ENCODE measurements at regions not wholly inside any gene's neighbourhood (a gene's known extent, or its start where the extent isn't known, plus 50 kb on each side); places are given as distances from the start of the nearest gene placed in this dataset.
"Not testable (repeated sequence)": the region's sequence is repeated elsewhere in the genome, so short reads cannot be mapped to it uniquely, and the experiment has no call there.

DNA sequence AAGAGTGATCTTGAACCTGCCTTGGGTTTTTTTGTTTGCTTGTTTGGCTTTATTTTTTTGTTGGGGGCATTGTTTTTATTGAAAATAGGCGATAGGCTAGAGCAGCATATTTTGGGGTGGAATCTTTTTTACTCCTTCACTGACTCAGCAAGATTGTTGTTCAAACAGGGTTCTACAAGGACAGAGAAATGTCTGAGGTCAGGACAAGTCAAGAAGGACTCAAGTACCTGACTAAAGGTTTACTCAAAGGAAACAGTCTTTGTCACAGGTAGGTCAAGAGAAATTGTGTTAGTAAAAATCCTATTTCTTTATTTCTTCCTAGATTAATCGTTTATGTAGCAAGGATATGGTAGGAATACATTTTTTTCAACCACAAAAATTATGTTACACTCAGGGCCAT, 1564.0 kb upstream of the CDH9 start:
- H3K9me3 ChIP-seq (ENCODE audit: insufficient read depth in 2 of 2, low read depth in 1 of 2, low read length in 1 of 2), result no peaks in the 10 kb centered on the region
- H3K18ac ChIP-seq (ENCODE audit: extremely low read depth, low read length), result no peak overlapping the region
- WGBS, 2 experiments (ENCODE audit: extremely low coverage in 1 of 2, insufficient coverage in 1 of 2, insufficient read length in 1 of 2, insufficient replicate concordance in 2 of 2, low coverage in 1 of 2, low lambda C conversion rate in 2 of 2, missing lambda C conversion rate in 1 of 2), result 96% methylated on average over 2 of the region's 2 CpGs; no CpG with 5 or more reads in 1 of the 2 experiments
- CTCF ChIA-PET (ENCODE audit: partially characterized antibody), result no interaction called here
- H3K36me3 ChIP-seq (ENCODE audit: control insufficient read depth in 2 of 4, insufficient read depth in 4 of 4, low read length in 3 of 4), result no peaks in the 10 kb centered on the region
- no peaks in the 10 kb centered on the region for H3K27me3 ChIP-seq (replicated peaks in 1 of 4; ENCODE audit: control insufficient read depth in 3 of 4, extremely low read depth in 1 of 4, insufficient read depth in 3 of 4, low read length in 3 of 4)
- TF ChIP-seq, protein P1, sequence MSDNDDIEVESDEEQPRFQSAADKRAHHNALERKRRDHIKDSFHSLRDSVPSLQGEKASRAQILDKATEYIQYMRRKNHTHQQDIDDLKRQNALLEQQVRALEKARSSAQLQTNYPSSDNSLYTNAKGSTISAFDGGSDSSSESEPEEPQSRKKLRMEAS (IDR thresholded peaks at IDR 0.05), result no peak
- TF ChIP-seq BRCA1 (IDR thresholded peaks at IDR 0.05; ENCODE audit: low read depth, low read length) (no peak), CEBPB (IDR thresholded peaks at IDR 0.05; ENCODE audit: low read depth, low read length) (no peak)
- no peaks in the 10 kb centered on the region for H3K79me1 ChIP-seq (ENCODE audit: low read depth, low read length)
- H3K4me2 ChIP-seq (ENCODE audit: insufficient read depth in 1 of 2, low read depth in 2 of 2, low read length in 2 of 2), result no peak overlapping the region
- POLR2A ChIA-PET (ENCODE audit: partially characterized antibody), result no interaction called here
- no peak overlapping the region for H3K4ac ChIP-seq (replicated peaks; ENCODE audit: insufficient read length, low read depth, low read length)
- H2BK120ac ChIP-seq (replicated peaks; ENCODE audit: low read depth, low read length), result no peak overlapping the region
- no peaks in the 10 kb centered on the region for H3K4me1 ChIP-seq (replicated peaks in 1 of 4; ENCODE audit: control insufficient read depth in 3 of 4, insufficient read depth in 4 of 4, low read length in 3 of 4)
- no peak overlapping the region for H2BK20ac ChIP-seq (ENCODE audit: low read length)
- H4K5ac ChIP-seq (ENCODE audit: insufficient read length, low read depth, low read length), result no peak overlapping the region
- H2AFZ ChIP-seq (ENCODE audit: low read length), result no peak overlapping the region
- no peak overlapping the region for H3K4me3 ChIP-seq (ENCODE audit: extremely low read depth in 1 of 4, insufficient read depth in 2 of 4, low read depth in 3 of 4, low read length in 4 of 4)
- H3K14ac ChIP-seq (ENCODE audit: insufficient read length), result no peak overlapping the region
- H4K20me1 ChIP-seq (replicated peaks in 1 of 2; ENCODE audit: control insufficient read depth in 1 of 2, insufficient read depth in 2 of 2, low read length in 2 of 2), result no peaks in the 10 kb centered on the region
- H3K79me2 ChIP-seq (ENCODE audit: control insufficient read depth in 1 of 2, insufficient read depth in 2 of 2, low read length in 2 of 2), result no peaks in the 10 kb centered on the region
- DNase-seq (ENCODE audit: low read depth in 1 of 2, low spot score in 2 of 2), result no peak
- no peak overlapping the region for H2BK5ac ChIP-seq (ENCODE audit: low read depth, low read length)
- H3K23me2 ChIP-seq (ENCODE audit: low read depth, low read length), result no peaks in the 10 kb centered on the region
- H2AK5ac ChIP-seq (ENCODE audit: low read depth, low read length), result no peak overlapping the region
- no peak overlapping the region for H4K91ac ChIP-seq (replicated peaks; ENCODE audit: insufficient read length, low read length)
- no peak overlapping the region for H2BK12ac ChIP-seq (ENCODE audit: low read depth, low read length)
- H2BK15ac ChIP-seq (ENCODE audit: low read length), result no peak overlapping the region
- no peak overlapping the region for H3K27ac ChIP-seq (ENCODE audit: low read depth, low read length)
- no peak overlapping the region for H3K9ac ChIP-seq (replicated peaks in 1 of 4; ENCODE audit: extremely low read depth in 1 of 4, low read depth in 3 of 4, low read length in 3 of 4)
- no peak overlapping the region for H3K23ac ChIP-seq (ENCODE audit: insufficient read length)
- no peak for FAIRE-seq
- H4K8ac ChIP-seq (ENCODE audit: extremely low read depth, insufficient read depth, low read length), result no peak overlapping the region
- H3K56ac ChIP-seq (replicated peaks; ENCODE audit: insufficient read length, low read depth, low read length), result no peak overlapping the region

DNA sequence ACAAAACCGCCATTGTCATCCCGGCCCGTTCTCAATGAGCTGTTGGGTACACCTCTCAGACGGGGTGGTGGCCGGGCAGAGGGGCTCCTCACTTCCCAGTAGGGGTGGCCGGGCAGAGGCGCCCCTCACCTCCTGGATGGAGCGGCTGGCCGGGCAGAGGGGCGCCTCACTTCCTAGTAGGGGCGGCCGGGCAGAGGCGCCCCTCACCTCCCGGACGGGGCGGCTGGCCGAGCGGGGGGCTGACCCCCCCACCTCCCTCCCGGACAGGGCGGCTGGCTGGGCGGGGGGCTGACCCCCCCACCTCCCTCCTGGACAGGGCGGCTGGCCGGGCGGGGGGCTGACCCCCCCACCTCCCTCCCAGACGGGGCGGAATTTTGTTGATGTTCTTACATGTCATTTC, 1558.3 kb upstream of the CDH9 start:
- FAIRE-seq; H3K18ac ChIP-seq (ENCODE audit: extremely low read depth, low read length); H3K4me1 ChIP-seq (replicated peaks in 1 of 4; ENCODE audit: control insufficient read depth in 3 of 4, insufficient read depth in 4 of 4, low read length in 3 of 4); DNase-seq (ENCODE audit: low read depth in 1 of 2, low spot score in 2 of 2); H3K79me2 ChIP-seq (ENCODE audit: control insufficient read depth in 1 of 2, insufficient read depth in 2 of 2, low read length in 2 of 2); H4K8ac ChIP-seq (ENCODE audit: extremely low read depth, insufficient read depth, low read length); H3K79me1 ChIP-seq (ENCODE audit: low read depth, low read length); H3K27me3 ChIP-seq (replicated peaks in 1 of 4; ENCODE audit: control insufficient read depth in 3 of 4, extremely low read depth in 1 of 4, insufficient read depth in 3 of 4, low read length in 3 of 4); H2BK5ac ChIP-seq (ENCODE audit: low read depth, low read length); H2BK15ac ChIP-seq (ENCODE audit: low read length); H3K27ac ChIP-seq (ENCODE audit: low read depth, low read length); H2BK12ac ChIP-seq (ENCODE audit: low read depth, low read length); POLR2A ChIA-PET (ENCODE audit: partially characterized antibody); H2AK5ac ChIP-seq (ENCODE audit: low read depth, low read length); H3K9me3 ChIP-seq (ENCODE audit: insufficient read depth in 2 of 2, low read depth in 1 of 2, low read length in 1 of 2); H3K14ac ChIP-seq (ENCODE audit: insufficient read length); H3K4ac ChIP-seq (replicated peaks; ENCODE audit: insufficient read length, low read depth, low read length); H2BK120ac ChIP-seq (replicated peaks; ENCODE audit: low read depth, low read length); H3K36me3 ChIP-seq (ENCODE audit: control insufficient read depth in 2 of 4, insufficient read depth in 4 of 4, low read length in 3 of 4); H4K91ac ChIP-seq (replicated peaks; ENCODE audit: insufficient read length, low read length); H3K56ac ChIP-seq (replicated peaks; ENCODE audit: insufficient read length, low read depth, low read length); H2BK20ac ChIP-seq (ENCODE audit: low read length); H4K20me1 ChIP-seq (replicated peaks in 1 of 2; ENCODE audit: control insufficient read depth in 1 of 2, insufficient read depth in 2 of 2, low read length in 2 of 2); H4K5ac ChIP-seq (ENCODE audit: insufficient read length, low read depth, low read length); H3K4me3 ChIP-seq (ENCODE audit: extremely low read depth in 1 of 4, insufficient read depth in 2 of 4, low read depth in 3 of 4, low read length in 4 of 4); H3K23ac ChIP-seq (ENCODE audit: insufficient read length); H3K9ac ChIP-seq (replicated peaks in 1 of 4; ENCODE audit: extremely low read depth in 1 of 4, low read depth in 3 of 4, low read length in 3 of 4); H3K23me2 ChIP-seq (ENCODE audit: low read depth, low read length); CTCF ChIA-PET (ENCODE audit: partially characterized antibody); H3K4me2 ChIP-seq (ENCODE audit: insufficient read depth in 1 of 2, low read depth in 2 of 2, low read length in 2 of 2); H2AFZ ChIP-seq (ENCODE audit: low read length): not testable (repeated sequence)
- WGBS, 2 experiments (ENCODE audit: extremely low coverage in 1 of 2, insufficient coverage in 1 of 2, insufficient read length in 1 of 2, insufficient replicate concordance in 2 of 2, low coverage in 1 of 2, low lambda C conversion rate in 2 of 2, missing lambda C conversion rate in 1 of 2), result 100% methylated on average over 5 of the region's 26 CpGs; no CpG with 5 or more reads in 1 of the 2 experiments

Data from H1 (cell line).